Erythroblast (primary cell): ENCODE measurements at regions not wholly inside any gene's neighbourhood (a gene's known extent, or its start where the extent isn't known, plus 50 kb on each side); places are given as distances from the start of the nearest gene placed in this dataset.

Experiments used
- GATA1 ChIP-seq: IDR thresholded peaks from 2 replicates; pipeline ENCODE4 v1.6.1; 2011; ENCODE audit warnings: low read depth, mild to moderate bottlenecking, control low read depth, low read length, moderate library complexity
- POLR2A ChIP-seq: IDR thresholded peaks from 2 replicates; pipeline ENCODE4 v1.6.1; 2011; ENCODE audit warnings: mild to moderate bottlenecking, low read length

- TF ChIP-seq POLR2A (no peak), GATA1 (no peak)
These were observed 559.5 kb downstream of the DMRTA1 start for GRCh38 chr9:23006127-23006526.
